GM18867 (cell line): ENCODE measurements at regions not wholly inside any gene's neighbourhood (a gene's known extent, or its start where the extent isn't known, plus 50 kb on each side); places are given as distances from the start of the nearest gene placed in this dataset.

Source experiments
- ATAC-seq: cut with Tn5 transposase; IDR thresholded peaks from one replicate; pipeline ENCODE4 v1.9.1; 2021; ENCODE audit warnings: mild to moderate bottlenecking, moderate library complexity; ENCODE audit not compliant: unreplicated experiment

GRCh38 chr2:7983451-7983850 is 698.4 kb upstream of the ID2 start:
- ATAC-seq, result no peak

- ATAC-seq, result no peak
Measured at GRCh38 chr2:7983912-7984311, 697.9 kb upstream of the ID2 start.

GRCh38 chr2:7984693-7985353 is 697.0 kb upstream of the ID2 start:
- ATAC-seq, result no peak

- no peak for ATAC-seq
Measured at GRCh38 chr2:7986431-7986830, 695.4 kb upstream of the ID2 start.

- no peak for ATAC-seq
Measured at GRCh38 chr2:7987992-7988391, 693.9 kb upstream of the ID2 start.

- no peak for ATAC-seq
Measured at GRCh38 chr2:7988440-7988839, 693.4 kb upstream of the ID2 start.

GRCh38 chr2:7989823-7990222 is 692.0 kb upstream of the ID2 start:
- ATAC-seq, result no peak

- no peak for ATAC-seq
Measured at GRCh38 chr2:7992612-7993602, 688.9 kb upstream of the ID2 start.

- ATAC-seq, result no peak
Measured at GRCh38 chr2:7994397-7994951, 687.4 kb upstream of the ID2 start.

- ATAC-seq, result no peak
Measured at GRCh38 chr2:7997279-7997678, 684.6 kb upstream of the ID2 start.

GRCh38 chr2:7999683-8000476 is 682.0 kb upstream of the ID2 start:
- no peak for ATAC-seq

GRCh38 chr2:8000870-8001269 is 681.0 kb upstream of the ID2 start:
- ATAC-seq, result no peak

- no peak for ATAC-seq
Measured at GRCh38 chr2:8002765-8003393, 679.0 kb upstream of the ID2 start.

GRCh38 chr2:8003462-8004075 is 678.3 kb upstream of the ID2 start:
- ATAC-seq, result no peak

- ATAC-seq, result no peak
Measured at GRCh38 chr2:8004250-8004681, 677.6 kb upstream of the ID2 start.

GRCh38 chr2:8006181-8006580 is 675.7 kb upstream of the ID2 start:
- ATAC-seq, result no peak

- ATAC-seq, result no peak
Measured at GRCh38 chr2:8006626-8007025, 675.2 kb upstream of the ID2 start.

GRCh38 chr2:8009010-8009597 is 672.8 kb upstream of the ID2 start:
- no peak for ATAC-seq

- no peak for ATAC-seq
Measured at GRCh38 chr2:8015848-8016600, 665.8 kb upstream of the ID2 start.
